ENCODE measurements at regions not wholly inside any gene's neighbourhood (a gene's known extent, or its start where the extent isn't known, plus 50 kb on each side); places are given as distances from the start of the nearest gene placed in this dataset.

- no peak for TF ChIP-seq CTCF (IDR thresholded peaks at IDR 0.05; ENCODE audit: control extremely low read depth, extremely low read depth, low read depth, missing control alignments)
- DNase-seq (ENCODE audit: extremely low spot score), result no peak
- CTCF ChIA-PET, result no interaction called here
- POLR2A ChIA-PET, result no interaction called here
These were observed 403.6 kb upstream of the GJE1 start for GRCh38 chr6:141729146-141729545.

- ChIA-PET CTCF (no interaction called here), POLR2A (no interaction called here)
- DNase-seq (ENCODE audit: extremely low spot score), result no peak
- TF ChIP-seq CTCF (IDR thresholded peaks at IDR 0.05; ENCODE audit: control extremely low read depth, extremely low read depth, low read depth, missing control alignments), result no peak
These were observed 404.4 kb upstream of the GJE1 start for GRCh38 chr6:141728330-141728729.

GRCh38 chr6:141726248-141726647, 406.5 kb upstream of the GJE1 start:
- POLR2A ChIA-PET, result no interaction called here
- CTCF ChIA-PET, result no interaction called here
- TF ChIP-seq CTCF (IDR thresholded peaks at IDR 0.05; ENCODE audit: control extremely low read depth, extremely low read depth, low read depth, missing control alignments), result no peak
- DNase-seq (ENCODE audit: extremely low spot score), result no peak

GRCh38 chr6:141724731-141725130, 408.0 kb upstream of the GJE1 start:
- ChIA-PET POLR2A (no interaction called here), CTCF (no interaction called here)
- no peak for TF ChIP-seq CTCF (IDR thresholded peaks at IDR 0.05; ENCODE audit: control extremely low read depth, extremely low read depth, low read depth, missing control alignments)
- DNase-seq (ENCODE audit: extremely low spot score), result no peak

- POLR2A ChIA-PET, result no interaction called here
- no peak for DNase-seq (ENCODE audit: extremely low spot score)
- CTCF ChIA-PET, result interaction anchor here (1.6 kb wide), 1 partner anchor 20 kb away, joined by 4 read pairs; no protein-coding TSS in a partner anchor
- no peak for TF ChIP-seq CTCF (IDR thresholded peaks at IDR 0.05; ENCODE audit: control extremely low read depth, extremely low read depth, low read depth, missing control alignments)
These were observed 413.2 kb upstream of the GJE1 start for GRCh38 chr6:141719476-141719875.

- CTCF ChIA-PET, result no interaction called here
- POLR2A ChIA-PET, result no interaction called here
- no peak for DNase-seq (ENCODE audit: extremely low spot score)
- no peak for TF ChIP-seq CTCF (IDR thresholded peaks at IDR 0.05; ENCODE audit: control extremely low read depth, extremely low read depth, low read depth, missing control alignments)
These were observed 427.3 kb upstream of the GJE1 start for GRCh38 chr6:141705431-141705830.

GRCh38 chr6:141704151-141704550, 428.6 kb upstream of the GJE1 start:
- no peak for TF ChIP-seq CTCF (IDR thresholded peaks at IDR 0.05; ENCODE audit: control extremely low read depth, extremely low read depth, low read depth, missing control alignments)
- ChIA-PET POLR2A (no interaction called here), CTCF (interaction anchor here (1.1 kb wide), 1 partner anchor 26 kb away, joined by 3 read pairs; no protein-coding TSS in a partner anchor)
- DNase-seq (ENCODE audit: extremely low spot score), result no peak
